ENCODE measurements at regions not wholly inside any gene's neighbourhood (a gene's known extent, or its start where the extent isn't known, plus 50 kb on each side); places are given as distances from the start of the nearest gene placed in this dataset.
A peak's percentile ranks its signal among the peaks of the same experiment; 100 is the strongest.
"Not testable (repeated sequence)": the region's sequence is repeated elsewhere in the genome, so short reads cannot be mapped to it uniquely, and the experiment has no call there.

DNA sequence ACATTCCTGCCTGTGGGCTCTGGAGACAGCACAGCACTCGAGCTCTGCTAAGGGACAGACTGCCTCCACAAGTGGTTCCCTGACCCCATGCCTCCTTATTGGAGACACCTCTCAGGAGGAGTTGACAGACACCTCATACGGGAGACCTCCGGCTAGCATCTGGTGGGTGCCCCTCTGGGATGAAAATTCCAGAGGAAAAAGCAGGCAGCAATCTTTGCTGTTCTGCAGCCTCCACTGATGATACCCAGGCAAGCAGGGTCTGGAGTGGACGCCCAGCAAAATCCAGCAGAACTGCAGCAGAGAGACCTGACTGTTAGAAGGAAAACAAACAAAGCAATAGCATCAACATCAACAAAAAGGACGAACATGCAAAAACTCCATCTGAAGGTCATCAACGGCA, 639.4 kb downstream of the SLC16A7 start:
- no peak for DNase-seq (ENCODE audit: low read depth)

DNA sequence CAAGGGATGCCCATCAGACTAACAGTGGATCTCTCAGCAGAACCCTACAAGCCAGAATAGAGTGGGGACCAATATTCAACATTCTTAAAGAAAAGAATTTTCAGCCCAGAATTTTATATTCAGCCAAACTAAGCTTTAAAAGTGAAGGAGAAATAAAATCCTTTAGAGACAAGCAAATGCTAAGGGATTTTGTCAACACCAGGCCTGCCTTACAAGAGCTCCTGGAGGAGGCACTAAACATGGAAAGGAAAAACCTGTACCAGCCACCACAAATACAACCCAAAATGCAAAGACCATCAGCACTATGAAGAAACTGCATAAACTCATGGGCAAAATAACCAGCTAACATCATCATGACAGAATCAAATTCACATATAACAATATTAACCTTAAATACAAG, 640.6 kb downstream of the SLC16A7 start:
- not testable (repeated sequence) for DNase-seq (ENCODE audit: low read depth)

DNA sequence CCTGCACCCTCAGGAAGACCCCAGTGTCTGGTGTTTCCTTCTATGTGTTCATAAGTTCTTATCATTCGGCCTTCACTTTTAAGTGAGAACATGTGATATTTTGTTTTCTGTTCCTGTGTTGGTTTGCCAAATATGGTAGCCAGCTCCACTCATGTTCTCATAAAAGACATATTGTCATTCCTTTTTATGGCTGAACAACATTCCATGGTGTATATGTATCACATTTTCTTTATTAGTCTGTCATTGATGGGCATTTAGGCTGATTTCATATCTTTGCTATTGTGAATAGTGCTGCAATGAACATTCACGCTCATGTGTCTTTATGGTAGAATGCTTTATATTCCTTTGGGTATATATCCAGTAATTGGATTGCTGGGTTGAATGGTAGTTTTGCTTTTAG, 645.1 kb downstream of the SLC16A7 start:
- no peak for DNase-seq (ENCODE audit: low read depth)

DNA sequence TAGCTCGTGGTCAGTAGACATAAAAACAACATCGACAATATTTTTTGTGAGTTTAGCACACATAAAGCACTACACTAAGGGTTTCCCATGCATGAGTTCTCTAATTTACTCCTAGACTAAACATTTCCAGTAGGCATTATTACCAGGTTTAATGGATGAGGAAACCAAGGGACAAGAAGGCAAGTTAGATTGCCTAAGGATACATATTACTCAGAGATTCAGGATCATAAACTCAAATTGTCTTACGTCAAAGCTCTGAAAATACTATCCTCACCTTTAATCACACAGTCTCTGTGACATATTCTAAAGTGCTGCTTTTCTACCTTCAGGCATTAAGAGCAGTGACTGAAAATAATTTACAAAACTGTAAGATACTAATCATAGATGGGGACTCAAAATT, 655.3 kb downstream of the SLC16A7 start:
- DNase-seq (ENCODE audit: low read depth): no peak

DNA sequence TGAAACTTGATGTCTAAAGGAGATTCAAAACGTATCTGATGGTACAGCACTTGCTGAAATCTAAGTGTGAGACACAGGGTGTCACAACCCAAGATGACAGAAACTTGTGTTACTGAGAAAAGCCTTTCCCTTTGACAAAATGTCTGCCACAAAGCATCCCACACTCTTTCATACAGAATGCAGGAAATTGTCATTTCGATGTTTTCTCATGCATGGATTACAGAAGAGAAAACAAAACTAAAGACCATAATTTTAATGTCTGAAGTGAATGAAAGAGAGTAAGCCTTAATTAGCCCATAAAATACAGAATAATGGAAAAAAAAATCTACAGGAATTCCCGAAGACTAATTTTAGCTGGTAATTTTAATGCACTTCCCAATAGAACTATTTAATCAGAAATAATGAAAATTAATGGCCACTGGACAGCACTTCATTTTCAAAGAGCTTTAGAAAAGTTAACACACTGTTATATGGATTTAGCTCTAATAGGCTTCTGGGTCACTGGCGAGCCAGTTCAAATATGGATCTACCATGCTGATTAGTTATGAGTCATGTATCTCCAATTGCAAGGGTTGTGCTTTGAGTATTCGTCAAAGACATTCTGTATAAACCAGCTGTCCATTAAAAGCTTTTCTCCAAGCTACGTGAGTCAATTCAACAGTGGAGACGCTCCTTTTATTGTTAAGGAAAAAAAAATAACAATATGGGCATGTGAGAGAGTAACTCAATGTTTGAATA, 656.7 kb downstream of the SLC16A7 start:
- no peak for DNase-seq (ENCODE audit: low read depth)

DNA sequence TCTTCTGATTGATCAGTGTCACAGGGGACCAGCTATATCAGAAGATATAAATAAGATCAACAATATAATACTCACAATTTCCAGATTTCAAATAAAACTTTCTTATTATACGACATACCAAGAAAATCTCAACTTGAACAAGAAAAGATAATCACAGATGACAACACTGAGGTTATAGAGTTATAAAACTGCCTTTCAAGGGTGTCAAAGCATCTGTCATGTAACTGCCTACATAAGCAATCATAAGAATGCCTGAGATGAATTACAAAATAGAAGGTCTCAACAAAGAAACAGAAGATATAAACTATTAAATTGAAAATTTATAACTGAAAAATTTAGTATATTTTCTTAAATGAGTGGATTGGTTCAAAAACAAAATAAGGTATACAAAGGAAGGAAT, 659.2 kb downstream of the SLC16A7 start:
- no peak for DNase-seq (ENCODE audit: low read depth)

DNA sequence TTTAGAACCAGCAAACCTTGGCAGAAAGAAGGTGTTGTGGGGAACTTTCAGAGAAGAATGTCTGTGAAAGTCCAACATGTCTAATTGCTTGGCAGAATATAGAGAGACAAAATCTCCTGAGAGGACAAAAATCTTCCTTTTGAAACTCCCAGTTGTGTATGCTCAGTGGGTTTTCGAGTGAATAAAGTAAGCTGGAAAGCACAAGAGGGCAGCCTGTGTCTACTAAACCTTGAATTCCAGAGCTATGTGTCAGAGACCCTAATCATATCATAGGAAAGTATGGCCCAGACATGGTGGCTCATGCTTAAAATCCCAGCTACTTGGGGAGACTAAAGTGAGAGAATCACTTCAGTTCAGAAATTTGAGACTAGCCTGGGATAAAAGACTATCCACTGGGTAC, 661.2 kb downstream of the SLC16A7 start:
- DNase-seq (ENCODE audit: low read depth): peak; percentile 36

DNA sequence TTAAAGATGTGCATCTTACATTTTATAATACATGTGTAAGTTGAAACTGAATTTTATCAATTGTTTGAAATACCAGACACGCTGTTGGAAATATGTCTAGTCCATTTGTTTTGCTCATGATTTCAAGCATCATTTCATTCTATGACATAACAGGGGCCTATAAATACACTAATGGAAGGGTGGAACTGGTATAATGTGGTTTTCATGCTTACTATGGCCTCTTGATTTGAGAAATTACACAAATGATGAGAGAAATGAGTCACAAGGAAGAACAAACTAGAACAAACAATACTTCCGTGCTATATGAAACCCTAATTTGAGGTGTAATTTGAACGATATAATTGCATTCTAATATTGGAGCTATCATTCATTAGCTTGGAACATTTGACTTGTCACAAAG, 663.4 kb downstream of the SLC16A7 start:
- DNase-seq (ENCODE audit: low read depth): no peak

DNA sequence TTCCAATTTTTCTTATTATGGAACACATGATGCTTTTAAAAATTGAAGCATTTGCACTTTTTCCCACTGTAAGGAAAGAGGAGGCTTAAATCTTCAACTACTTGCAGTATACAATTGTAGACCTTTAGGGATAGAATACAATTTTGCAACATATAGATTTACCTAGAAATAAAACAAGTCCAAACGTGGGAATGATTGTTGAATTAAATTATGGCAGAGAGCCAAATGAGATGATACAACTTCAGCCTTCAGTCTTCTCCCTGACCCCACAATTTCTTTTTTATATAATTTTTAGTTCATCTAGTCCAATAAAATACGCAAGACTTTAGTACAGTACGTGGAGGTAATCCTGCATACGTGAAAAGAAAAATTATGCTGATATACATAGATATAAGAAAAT, 666.5 kb downstream of the SLC16A7 start:
- no peak for DNase-seq (ENCODE audit: low read depth)

DNA sequence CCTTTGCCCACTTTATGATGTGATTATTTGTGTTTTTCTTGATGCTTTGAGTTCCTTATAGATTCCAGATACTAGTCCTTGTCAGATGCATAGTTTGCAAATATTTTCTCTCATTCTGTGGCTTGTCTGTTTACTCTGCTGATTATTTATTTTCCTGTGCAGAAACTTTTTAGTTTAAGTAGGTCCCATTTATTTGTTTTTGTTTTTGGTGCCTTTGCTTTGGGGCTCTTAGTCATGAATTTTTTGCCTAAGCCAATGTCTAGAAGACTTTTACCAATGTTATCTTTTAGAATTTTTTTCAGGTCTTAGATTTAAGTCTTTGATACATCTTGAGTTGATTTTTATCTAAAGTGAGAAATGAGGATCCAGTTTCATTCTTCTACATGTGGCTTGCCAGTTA, 667.3 kb downstream of the SLC16A7 start:
- DNase-seq (ENCODE audit: low read depth): no peak

DNA sequence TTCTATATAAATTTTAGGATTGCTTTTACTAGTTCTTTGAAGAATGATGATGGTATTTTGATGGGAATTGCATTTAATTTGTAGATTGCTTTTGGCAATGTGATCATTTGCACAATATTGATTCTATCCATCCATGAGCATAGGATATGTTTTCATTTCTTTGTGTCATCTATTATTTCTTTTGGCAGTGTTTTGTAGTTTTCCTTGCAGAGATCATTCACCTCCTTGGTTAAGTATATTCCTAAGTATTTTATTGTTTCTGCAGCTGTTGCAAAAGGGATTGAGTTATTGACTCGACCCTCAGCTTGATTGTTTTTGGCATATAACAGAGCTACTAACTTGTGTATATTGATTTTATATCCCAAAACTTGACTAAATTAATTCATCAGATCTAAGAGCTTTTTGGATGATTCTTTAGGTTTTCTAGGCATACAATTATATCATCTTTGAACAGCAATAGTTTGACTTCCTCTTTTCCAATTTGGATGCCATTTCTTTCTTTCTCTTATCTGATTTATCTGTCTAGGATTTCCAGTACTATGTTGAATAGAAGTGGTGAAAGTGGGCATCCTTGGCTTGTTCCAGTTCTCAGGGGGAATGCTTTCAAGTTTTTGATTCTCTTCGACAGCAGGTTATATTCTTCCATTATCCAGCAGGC, 668.1 kb downstream of the SLC16A7 start:
- no peak for DNase-seq (ENCODE audit: low read depth)

DNA sequence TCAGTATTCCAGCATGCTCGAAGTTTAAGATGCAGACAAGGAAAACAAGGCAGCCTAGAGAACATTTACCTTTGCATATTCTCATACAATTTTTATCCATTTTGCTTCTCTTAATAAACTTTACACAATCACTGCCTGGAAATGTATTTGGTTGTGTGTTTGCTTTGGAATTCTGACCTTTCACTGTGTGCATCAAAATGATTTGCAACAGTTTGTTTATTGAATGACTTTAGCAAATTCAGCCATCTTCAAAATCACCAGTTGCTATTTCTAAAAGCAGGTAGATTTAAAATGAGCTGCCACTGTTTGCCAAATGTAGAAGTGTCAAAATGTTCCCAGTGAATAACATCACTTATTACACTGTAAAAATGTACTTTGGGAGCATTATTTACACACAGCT, 669.9 kb downstream of the SLC16A7 start:
- no peak for DNase-seq (ENCODE audit: low read depth)

DNA sequence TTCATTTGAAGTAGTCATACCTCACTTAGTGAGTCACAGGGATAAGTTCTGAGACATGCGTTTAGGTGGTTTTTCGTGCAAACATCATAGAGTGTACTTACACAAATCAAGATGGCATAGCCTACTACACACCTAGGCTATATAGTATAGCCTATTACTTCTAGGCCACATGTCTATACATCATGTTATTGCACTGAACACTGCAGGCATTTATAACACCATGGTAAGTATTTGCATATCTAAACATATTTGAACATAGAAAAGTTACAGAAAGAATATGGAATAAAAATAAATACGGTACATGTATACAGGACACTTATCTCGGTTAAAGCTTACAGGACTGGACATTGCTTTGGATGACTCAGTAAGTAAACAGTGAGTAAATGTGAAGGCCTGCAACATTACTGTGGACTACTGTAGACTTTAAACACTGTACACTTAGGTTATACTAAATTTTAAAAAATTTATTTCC, 670.6 kb downstream of the SLC16A7 start:
- peak; percentile 6 for DNase-seq (ENCODE audit: low read depth)

DNA sequence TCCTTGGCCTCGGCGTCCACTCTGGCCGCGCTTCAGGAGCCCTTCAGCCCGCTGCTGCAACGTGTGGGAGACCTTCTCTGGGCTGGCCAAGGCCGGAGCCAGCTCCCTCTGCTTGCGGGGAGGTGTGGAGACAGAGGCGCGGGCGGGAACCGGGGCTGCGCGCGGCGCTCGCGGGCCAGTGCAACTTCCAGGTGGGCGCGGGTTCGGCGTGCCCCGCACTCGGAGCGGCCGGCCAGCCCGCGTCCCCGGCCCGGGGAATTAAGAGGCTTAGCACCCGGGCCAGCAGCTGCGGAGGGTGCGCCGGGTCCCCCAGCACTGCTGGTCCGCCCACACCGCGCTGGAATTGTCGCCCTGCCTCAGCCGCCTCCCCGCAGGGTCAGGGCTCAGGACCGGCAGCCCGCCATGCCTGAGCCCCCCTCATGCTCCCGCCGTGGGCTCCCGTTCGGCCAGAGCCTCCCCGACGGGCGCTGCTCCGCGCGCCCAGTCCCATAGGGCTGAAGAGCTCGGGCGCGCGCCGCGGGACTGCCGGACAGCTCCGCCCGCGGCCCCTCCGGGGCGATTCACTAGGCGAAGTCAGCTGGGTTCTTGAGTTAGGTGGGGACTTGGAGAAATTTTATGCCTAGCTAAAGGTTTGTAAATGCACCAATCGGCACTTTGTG, 673.9 kb downstream of the SLC16A7 start:
- DNase-seq (ENCODE audit: low read depth): no peak

DNA sequence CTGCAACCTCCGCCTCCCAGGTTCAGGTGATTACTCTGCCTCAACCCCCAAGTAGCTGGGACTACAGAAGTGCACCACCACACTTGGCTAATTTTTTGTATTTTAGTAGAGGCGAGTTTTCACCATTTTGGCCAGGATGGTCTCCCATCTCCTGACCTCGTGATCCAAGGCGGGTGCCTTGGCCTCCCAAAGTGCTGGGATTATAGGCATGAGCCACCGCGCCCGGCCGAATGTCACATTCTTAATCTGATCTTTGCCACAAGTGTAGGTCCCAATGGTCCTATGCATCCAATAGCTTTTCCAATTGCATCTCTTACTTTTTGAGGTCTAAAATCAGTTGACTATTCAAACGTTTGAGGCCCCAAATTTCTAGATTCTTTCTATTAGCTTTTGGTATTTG, 676.0 kb downstream of the SLC16A7 start:
- no peak for DNase-seq (ENCODE audit: low read depth)

DNA sequence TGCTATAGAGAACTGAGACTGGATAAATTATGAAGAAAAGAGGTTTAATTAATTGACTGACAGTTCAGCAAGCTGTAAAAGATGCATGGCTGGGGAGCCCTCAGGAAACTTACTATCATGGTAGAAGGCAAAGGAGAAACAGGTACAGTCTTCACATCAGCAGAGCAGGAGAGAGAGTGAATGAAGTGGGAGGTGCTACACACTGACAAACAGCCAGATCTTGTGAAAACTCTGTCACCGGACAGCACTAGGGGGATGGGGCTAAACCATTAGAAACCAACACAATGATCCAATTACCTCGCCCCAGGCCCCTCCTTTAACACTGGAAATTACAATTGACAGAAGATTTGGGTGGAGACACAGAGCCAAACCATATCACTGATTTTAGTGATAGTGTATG, 682.4 kb downstream of the SLC16A7 start:
- no peak for DNase-seq (ENCODE audit: low read depth)

DNA sequence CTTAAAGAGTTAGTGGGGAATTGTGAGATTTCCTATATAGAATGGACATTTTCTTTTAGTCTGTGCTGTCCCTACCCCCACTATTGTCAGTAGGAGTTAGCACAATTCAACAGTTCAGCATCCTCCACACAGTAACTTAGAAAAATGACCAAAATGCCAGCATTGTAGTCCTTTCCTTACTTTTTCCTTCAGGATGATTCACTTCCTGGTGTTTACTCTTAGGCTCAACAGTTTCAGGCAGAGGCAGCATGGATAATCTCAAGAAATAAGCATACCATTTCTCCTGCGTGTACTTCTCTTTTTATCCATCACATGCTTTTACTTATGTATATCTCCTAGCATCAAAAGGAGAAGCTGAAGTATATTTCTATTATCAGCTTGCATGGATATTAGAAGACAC, 683.4 kb downstream of the SLC16A7 start:
- DNase-seq (ENCODE audit: low read depth): no peak

DNA sequence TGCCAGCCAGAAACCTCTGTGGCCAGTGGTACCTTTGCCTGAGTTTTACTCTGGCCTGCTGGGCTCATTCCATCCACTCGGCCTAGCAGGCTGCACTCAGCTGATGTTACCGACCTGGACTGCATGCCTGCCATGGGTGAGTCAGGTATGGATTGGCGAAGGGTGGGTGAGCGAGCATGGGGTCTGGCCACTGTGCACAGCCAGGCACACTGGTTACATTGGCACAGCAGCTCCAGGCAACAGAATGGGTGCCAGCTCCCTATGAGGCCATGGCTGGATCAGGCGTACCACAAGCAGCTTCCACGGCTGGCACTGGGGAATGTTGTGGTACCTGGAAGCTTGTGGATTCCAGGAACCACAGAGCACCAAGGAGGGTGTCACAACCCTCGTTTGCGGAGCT, 685.7 kb downstream of the SLC16A7 start:
- DNase-seq (ENCODE audit: low read depth): no peak

DNA sequence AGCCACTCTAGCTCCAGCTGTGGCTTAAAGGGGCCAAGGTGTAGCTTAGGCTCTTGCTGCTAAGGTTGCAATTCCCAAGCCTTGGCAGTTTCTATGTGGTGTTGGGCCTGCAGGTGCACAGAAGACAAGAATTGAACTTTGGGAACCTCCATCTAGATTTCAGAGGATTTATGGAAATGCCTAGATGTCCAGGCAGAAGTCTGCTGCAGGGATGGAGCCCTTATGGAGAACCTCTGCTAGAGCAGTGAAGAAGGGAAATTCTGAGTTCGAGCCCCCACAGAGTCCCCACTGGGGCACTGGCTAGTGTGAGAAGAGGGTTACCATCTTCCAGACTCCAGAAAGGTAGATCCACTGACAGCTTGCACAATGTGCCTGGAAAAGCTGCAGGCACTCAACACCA, 694.7 kb downstream of the SLC16A7 start:
- DNase-seq (ENCODE audit: low read depth): no peak

DNA sequence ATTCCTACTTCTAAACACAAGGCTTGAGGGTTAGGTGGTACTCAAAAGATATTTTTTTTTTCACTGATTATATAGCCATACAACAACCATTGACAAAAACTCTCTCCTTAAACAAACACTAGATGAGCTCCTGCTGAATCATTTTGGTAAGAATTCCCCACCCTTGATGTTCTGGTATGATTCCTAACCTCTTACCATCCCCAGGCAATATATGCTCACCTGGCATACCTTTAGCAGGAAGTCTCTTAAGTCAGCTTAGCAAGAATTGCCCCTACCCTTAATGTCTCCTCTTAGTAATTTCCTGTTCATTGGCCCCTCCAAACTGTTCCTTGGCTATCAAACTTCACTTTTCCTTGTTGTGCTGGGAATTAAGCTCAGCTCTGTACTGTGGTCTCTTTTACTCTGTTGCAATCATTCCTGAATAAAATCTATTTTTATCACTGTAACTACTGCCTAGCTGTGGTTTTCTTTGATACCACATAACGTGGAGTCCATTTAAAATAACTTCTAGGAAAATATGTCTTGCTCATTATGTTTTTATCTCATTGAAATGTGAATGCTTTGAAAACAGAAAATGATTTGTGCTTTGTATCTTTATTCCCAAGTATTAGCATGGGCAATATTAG, 712.6 kb downstream of the SLC16A7 start:
- no peak for DNase-seq (ENCODE audit: low read depth)

DNA sequence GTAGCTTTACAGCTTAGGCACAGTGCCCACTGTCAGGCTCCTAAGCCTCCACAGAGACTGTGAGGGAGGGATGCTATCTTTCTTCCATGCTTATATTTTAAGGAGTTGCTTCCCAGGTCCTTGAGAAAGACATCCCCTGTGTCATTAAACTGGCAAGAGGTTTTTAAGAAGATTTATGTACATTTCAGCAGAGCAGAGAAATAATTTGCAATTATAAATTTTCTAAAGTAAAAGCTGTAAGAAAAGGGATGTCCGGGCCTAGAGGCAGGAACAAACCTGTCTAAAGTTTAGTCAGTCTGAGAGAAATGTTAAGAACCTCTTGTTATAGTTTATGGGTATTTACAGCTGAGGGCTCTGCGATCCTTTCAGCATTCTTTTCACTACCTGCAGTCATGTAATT, 716.1 kb downstream of the SLC16A7 start:
- no peak for DNase-seq (ENCODE audit: low read depth)

DNA sequence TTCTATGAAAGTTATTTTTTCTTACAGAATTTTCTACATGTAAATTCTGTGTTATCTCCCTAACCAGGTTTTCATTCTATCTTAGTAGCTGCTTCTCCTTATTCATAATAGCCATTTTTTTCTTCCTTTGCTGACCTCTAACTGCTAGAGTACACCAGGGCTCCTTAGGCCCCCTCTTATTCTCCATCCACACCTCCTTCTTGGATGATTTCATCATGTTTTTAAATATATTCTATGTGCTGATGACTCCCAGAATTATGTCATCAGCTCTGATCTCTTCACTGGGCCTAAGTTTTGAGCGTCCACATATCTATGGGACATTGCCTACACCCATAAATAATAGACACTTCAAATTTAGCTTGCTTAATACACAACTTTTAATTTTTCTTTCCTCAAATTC, 721.5 kb downstream of the SLC16A7 start:
- no peak for DNase-seq (ENCODE audit: low read depth)

DNA sequence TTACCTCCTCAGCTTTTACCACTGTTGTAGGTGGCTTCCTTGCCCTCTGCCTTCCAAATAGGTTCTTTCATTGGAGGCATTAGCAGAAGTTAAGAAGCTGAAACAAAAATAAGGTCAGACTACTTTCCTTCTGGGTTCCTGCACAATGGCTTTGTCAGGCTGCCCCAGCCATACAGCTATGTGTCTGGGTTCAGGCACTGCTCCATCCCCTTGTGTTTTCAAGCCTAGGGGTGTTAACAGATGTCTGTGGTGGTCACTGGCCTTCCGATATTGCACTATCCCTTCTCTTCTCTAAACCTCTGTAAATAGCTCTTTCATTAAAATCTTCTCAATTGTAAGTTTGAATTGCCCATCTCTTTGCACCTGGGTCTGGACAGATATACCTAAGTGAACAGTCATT, 728.9 kb downstream of the SLC16A7 start:
- DNase-seq (ENCODE audit: low read depth): no peak
